Hematopoietic multipotent progenitor cell treated with erythropoietin and hydrocortisone succinate and interleukin-3 and kit ligand, for 15 days (in vitro differentiated cells): ENCODE measurements at regions not wholly inside any gene's neighbourhood (a gene's known extent, or its start where the extent isn't known, plus 50 kb on each side); places are given as distances from the start of the nearest gene placed in this dataset.
"Not testable (repeated sequence)": the region's sequence is repeated elsewhere in the genome, so short reads cannot be mapped to it uniquely, and the experiment has no call there.

Source experiments
- DNase-seq: peaks from one replicate; pipeline ENCODE4 v3.0.0-alpha.2; 2015; ENCODE audit warnings: low spot score

DNA sequence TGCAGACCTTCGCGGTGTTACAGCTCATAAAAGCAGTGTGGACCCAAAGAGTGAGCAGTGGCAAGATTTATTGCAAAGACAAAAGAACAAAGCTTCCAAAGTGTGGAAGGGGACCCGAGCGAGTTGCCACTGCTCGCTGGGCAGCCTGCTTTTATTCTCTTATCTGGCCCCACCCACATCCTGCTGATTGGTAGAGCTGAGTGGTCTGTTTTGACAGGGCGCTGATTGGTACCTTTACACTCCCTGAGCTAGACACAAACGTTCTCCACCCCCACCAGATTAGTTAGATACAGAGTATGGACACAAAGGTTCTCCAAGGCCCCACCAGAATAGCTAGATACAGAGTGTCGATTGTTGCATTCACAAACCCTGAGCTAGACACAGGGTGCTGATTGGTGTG is 156.2 kb upstream of the GIMD1 start:
- DNase-seq, result not testable (repeated sequence)

GRCh38 chr4:106522839-106523238 is 154.3 kb upstream of the GIMD1 start:
- no peak for DNase-seq

DNA sequence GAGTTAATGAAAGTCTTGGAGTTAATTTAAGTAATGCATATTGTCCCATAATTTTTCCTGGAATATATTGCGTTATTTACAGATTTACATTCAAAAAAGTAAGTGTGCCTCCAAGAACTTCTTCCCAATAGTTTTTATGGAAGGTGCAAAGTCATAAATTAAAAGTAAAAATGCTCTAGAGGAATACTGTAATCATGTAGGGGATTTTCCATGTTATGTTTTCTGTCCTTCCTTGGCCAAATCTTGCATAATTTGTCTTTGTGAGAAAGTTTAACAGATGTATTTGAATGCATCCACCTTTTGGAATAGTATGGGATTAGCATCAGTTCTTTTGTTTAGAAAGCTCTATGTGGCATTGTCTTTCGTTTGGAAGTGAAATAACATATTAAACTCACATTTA is 144.1 kb upstream of the GIMD1 start:
- DNase-seq, result no peak

- no peak for DNase-seq
These were observed 138.9 kb upstream of the GIMD1 start for GRCh38 chr4:106507440-106507839.

DNA sequence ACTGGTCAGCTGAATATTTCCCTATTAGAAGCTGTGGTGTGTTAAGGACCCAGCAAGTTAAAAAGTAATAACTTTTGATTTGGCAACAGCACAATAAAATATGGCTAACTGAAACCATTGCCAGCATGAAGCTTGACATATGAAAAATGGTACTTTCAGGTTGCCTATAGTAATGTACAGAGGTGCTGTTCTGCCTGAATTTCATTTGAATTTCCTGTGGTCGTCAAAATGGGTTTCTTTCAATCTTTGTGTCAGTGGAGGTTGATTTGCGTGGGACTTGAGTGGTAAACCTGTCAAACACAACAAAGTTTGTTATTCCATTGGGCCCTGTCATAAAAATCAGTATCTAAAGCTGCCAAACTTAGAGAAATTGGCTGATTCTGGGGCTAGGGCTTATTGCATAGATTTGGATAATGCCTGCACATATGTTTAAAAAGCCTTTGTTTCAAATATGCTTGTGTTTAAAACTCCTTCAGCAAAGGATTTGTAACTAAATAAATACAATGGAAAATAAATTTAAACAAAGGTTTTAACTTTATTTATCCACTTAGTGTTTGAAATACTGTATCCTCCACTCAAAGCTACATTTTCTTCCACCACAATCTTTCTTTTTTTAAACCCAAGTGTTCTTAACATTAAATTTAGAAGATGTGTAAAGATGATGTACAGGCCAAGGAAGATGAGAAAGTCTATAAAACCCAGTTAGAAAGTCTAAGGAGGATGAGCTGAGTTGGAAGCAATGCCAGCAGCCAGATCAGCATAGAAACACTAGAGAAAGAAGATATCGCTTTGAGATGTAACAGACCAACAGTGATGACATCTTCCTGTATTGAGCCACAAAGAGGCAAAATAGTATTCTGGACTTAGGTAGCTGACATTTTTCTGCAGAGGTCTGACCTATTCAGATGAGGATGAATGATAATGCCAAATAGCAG is 134.8 kb upstream of the GIMD1 start:
- no peak for DNase-seq

GRCh38 chr4:106502106-106502699 is 133.6 kb upstream of the GIMD1 start:
- peak; percentile 7 for DNase-seq

GRCh38 chr4:106497271-106497670 is 128.7 kb upstream of the GIMD1 start:
- DNase-seq, result no peak

DNA sequence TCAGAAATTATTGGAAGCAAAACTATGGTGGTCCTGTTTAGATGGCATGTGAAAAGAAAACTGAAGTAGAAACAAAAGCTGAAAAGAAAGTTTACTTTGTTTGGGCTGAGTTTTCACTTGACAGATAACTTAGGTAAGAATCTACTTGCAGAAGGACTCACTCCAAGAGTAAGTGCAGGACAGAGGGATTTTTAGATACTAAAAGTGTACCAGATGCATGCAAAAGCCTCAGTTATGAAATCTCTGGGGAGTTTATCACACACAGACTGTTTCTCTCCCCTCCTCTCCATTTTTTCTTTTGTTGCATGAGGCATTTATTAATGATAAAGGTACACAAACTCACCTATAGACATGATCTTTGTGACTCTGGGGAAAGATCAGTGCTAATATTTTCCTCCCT is 127.5 kb upstream of the GIMD1 start:
- no peak for DNase-seq

DNA sequence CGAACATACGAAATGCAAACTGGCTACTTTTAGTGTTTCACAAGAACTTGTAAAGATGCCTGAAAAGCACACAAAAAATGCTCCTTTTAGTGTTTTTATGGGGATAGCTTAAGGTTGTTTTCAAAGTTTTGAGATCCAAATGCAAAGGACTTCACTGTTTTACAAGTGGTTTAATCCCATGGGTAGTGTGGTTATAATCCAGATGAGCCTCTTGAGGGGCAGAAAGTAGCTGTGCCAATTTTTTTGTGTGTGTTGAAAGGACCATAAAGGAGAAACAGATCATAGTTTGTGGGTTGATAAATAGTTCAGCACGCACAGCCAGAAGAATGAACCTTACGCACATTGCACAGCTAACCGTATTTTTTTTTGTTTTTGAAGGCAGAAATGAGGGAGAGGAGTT is 126.9 kb upstream of the GIMD1 start:
- DNase-seq, result no peak

GRCh38 chr4:106494066-106494465 is 125.5 kb upstream of the GIMD1 start:
- DNase-seq, result no peak

- DNase-seq, result no peak
These were observed 124.5 kb upstream of the GIMD1 start for GRCh38 chr4:106493086-106493485.

DNA sequence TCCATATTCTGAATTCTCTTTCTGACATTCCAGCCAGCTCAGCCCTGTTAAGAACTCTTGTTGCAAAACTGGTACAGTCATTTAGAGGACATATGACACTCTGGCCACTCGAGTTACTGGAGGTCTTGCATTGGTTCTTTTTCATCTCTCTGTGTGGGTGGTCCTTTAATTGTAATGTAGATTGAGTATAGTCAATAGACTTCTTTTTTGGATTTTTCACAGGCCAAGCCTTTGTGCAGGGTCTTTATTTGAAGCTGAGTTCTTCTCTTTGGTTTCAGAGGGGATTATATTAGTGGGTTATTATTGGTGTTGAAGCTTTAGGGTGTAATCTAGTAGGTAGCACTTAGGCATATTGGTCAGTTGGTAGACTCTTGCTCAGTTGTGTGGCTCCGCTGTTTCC is 118.0 kb upstream of the GIMD1 start:
- DNase-seq, result no peak

GRCh38 chr4:106481801-106482200 is 113.2 kb upstream of the GIMD1 start:
- no peak for DNase-seq

GRCh38 chr4:106478152-106478551 is 109.6 kb upstream of the GIMD1 start:
- DNase-seq, result no peak

GRCh38 chr4:106476741-106477140 is 108.2 kb upstream of the GIMD1 start:
- no peak for DNase-seq

DNA sequence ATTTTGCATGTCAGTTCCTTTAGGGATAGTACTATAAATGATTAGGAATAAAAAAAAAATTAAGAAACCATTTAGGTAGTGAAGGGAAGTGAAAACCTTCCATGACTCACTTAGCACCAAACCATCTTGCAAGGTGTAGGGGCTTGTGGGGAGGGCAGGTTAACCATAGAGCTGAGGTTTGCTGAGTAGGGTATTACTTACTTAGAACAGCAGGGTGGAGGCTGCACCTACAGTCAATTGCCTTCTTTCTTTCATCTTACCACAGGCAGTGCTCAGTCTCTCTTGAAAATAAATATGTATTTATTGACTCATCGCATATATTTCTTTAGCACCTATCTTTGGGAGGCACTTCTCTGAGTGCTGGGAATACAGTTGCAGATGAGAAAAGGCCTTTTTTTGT is 104.9 kb upstream of the GIMD1 start:
- no peak for DNase-seq

GRCh38 chr4:106471151-106471550 is 102.6 kb upstream of the GIMD1 start:
- DNase-seq, result no peak

GRCh38 chr4:106463622-106464021 is 95.0 kb upstream of the GIMD1 start:
- no peak for DNase-seq

DNA sequence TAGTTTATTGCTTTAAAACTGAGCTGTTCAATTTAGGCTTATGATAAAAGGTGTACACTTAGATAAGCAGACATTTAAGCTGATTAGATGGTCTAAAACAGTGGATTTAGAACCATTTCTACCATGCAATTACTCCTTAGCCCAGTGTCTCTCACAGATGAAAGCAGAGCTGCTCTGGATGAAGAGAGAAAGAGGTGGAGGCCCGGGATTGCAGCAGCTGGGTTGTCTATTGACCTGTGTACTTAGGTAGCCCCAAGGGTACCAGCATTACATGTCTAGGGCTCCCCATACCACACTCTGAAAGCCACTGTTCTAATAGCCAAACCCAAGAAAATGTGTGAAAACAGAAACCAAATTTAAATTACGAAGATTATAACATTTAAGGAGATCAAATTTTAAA is 86.0 kb upstream of the GIMD1 start:
- no peak for DNase-seq

DNA sequence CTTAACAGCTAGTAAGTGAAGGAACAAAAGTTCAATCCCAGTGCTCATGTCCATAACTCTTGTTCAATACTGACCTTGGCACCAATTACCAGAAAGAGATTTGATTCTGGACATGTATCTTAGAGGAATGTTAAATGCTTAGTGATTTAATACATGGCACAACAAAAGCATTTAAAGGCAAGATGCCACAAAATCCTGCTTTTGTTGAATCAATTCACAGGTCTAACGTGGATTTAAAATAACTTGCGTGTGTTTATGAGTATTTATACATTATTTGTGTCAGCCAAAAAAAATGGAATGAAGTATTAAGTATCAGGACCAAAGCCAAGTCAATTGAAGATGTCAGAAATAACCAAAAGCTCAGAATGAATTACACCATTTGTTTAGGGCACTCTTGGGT is 85.4 kb upstream of the GIMD1 start:
- no peak for DNase-seq

- DNase-seq, result no peak
These were observed 82.5 kb upstream of the GIMD1 start for GRCh38 chr4:106451091-106451490.

- no peak for DNase-seq
These were observed 81.7 kb upstream of the GIMD1 start for GRCh38 chr4:106450249-106450648.

- no peak for DNase-seq
These were observed 76.0 kb upstream of the GIMD1 start for GRCh38 chr4:106444557-106444956.

DNA sequence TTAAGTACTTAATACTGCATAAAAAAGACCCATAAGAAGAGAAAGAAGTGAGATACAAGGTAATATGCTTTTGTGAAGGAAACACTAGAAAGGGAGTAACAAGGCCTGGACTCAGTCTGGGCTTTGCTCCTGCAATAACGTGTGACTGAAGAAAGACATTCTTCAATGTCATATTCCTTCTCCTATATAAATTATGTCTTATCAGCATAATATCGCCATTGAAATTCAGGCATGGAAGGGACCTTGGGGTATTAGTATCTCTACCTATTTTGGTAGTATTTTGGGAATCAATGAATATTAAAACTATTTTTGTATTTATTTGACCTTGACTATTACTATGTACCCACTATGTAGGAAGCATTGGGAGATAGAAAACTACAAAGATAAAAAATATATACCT is 62.2 kb upstream of the GIMD1 start:
- DNase-seq, result no peak
